Erythroblast (primary cell): ENCODE measurements at regions not wholly inside any gene's neighbourhood (a gene's known extent, or its start where the extent isn't known, plus 50 kb on each side); places are given as distances from the start of the nearest gene placed in this dataset.

Experiments
- GATA1 ChIP-seq: IDR thresholded peaks from 2 replicates; pipeline ENCODE4 v1.6.1; 2011; ENCODE audit warnings: low read depth, mild to moderate bottlenecking, control low read depth, low read length, moderate library complexity
- POLR2A ChIP-seq: IDR thresholded peaks from 2 replicates; pipeline ENCODE4 v1.6.1; 2011; ENCODE audit warnings: mild to moderate bottlenecking, low read length

- TF ChIP-seq POLR2A (no peak), GATA1 (no peak)
These were observed 158.2 kb upstream of the XYLT1 start for GRCh38 chr16:17628983-17629382.
